VCaP (cell line): ENCODE measurements at regions not wholly inside any gene's neighbourhood (a gene's known extent, or its start where the extent isn't known, plus 50 kb on each side); places are given as distances from the start of the nearest gene placed in this dataset.
A peak's percentile ranks its signal among the peaks of the same experiment; 100 is the strongest.

Source experiments
- H3K27ac ChIP-seq: fragments of 450-650 bp; 2 replicates; pipeline ENCODE4 v1.5.1; 2017
- TF ChIP-seq, protein P1 (sequence below): fragments of 450-650 bp; conservative IDR thresholded peaks from 2 replicates; pipeline ENCODE4 v1.5.1; 2017; ENCODE audit warnings: mild to moderate bottlenecking, moderate library complexity

DNA sequence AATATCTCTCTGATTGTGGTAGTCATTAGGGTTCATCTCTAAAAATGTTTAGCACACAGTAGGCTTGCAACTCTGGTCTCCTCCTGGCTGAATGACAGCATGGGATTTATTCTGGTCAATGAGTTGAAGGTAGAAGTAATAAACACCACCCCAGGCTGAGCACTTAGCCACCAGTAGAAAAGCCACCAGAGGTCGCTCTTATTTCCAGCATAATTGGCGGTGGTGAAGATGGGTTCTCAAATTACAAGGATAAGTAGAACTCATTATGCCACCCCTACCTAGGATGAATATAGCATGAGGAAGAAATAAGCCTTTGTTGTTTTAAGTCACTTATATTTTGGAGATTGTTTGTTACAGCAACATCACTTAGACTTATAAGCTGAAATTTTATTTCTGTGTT lies 302.7 kb downstream of the GPM6A start:
- TF ChIP-seq, protein P1, sequence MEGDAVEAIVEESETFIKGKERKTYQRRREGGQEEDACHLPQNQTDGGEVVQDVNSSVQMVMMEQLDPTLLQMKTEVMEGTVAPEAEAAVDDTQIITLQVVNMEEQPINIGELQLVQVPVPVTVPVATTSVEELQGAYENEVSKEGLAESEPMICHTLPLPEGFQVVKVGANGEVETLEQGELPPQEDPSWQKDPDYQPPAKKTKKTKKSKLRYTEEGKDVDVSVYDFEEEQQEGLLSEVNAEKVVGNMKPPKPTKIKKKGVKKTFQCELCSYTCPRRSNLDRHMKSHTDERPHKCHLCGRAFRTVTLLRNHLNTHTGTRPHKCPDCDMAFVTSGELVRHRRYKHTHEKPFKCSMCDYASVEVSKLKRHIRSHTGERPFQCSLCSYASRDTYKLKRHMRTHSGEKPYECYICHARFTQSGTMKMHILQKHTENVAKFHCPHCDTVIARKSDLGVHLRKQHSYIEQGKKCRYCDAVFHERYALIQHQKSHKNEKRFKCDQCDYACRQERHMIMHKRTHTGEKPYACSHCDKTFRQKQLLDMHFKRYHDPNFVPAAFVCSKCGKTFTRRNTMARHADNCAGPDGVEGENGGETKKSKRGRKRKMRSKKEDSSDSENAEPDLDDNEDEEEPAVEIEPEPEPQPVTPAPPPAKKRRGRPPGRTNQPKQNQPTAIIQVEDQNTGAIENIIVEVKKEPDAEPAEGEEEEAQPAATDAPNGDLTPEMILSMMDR, result peak; percentile 18; the same call in 1 of the 2 replicates

DNA sequence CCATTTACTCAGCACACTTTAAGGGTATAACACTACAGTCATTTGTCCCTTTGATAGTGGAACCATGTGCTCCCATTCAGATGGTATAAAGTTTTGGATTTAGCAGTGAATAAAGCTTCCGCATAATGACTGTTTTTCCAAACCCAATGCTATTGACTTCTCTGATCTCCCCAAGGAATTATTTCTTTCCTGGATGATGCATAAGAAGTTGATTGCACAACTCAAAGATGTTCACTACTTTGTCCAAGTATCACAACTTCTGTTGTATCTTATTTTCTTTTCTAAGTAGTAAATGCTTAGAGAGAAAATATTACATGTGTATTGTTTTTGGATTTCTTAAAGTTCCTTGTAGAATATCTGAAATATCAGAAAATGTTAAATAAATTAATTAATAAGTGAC lies 300.2 kb downstream of the GPM6A start:
- H3K27ac ChIP-seq, result no peak overlapping the region
- TF ChIP-seq, protein P1, result no peak

More for the DNA sequence above, 302.7 kb downstream of the GPM6A start:
- no peak overlapping the region for H3K27ac ChIP-seq

DNA sequence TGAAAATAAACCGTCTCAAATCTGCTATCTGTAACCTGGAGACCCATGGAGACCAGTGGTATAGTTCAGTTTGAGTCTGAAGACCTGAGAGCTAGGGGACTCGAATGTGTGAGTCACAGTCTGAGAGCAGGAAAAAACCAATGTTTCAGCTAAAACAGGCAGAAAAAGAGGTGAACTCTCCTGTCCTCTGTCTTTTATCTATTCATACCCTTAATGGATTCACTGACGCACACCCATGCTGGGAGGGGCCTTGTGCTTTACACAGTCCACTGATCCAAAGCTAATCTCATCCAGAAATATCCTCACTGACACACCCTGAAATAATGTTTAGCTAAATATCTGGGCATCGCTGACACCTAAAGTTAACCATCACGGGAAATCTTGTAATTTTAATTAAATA lies 297.9 kb downstream of the GPM6A start:
- peak overlapping the region; percentile 20; the same call in 1 of the 2 replicates for H3K27ac ChIP-seq
- TF ChIP-seq, protein P1, result no peak

DNA sequence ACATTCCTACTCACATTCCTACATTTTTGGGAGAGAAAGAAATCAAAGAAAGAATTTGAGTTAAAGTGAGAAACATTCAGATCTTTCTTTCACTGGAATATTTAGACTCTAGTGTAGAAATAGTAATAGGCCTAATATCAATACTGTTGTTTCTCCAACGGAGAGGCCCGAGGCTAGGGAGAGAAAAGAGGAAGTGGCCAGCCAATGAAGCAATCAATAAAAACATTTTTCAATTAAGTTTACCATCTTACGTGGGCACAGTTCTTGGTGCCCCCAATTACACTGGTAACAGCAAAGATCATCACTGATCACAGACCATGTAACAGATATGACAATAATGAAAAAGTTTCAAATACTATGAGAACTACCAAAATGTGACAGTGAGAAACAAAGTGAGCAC lies 281.4 kb downstream of the GPM6A start:
- H3K27ac ChIP-seq, result no peak overlapping the region
- TF ChIP-seq, protein P1, result no peak

DNA sequence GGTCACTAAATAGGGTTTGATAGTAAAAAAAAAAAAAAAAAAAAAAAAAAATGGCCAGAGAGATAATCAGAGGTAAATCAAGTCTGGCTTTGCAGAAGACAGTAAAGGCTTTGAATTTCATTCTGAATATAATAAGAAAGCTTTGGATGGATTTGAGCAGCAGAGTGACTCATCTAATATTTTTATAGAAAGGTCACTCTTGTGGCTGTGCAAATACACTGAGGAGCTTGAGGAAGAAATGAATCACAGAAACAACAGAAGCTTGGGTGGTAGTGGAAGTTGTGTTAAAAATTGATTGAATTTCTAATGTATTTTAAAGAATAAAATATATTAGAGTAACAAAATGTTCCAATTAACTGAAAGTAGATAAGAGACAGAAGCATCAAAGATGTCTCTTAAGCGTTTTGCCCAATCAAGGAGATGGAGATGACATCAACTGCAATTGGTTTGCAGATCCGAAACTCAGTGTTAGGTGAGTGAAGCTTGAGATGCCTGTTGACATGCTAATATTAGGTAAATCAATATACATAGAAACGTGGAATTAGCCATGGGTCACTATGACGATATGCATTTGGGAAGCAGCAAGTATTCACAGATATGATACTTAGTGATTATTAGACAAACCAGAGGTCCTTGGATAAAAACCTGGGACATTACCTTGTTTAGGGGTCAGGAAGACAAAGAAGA lies 280.5 kb downstream of the GPM6A start:
- no peak overlapping the region for H3K27ac ChIP-seq
- TF ChIP-seq, protein P1, result no peak

DNA sequence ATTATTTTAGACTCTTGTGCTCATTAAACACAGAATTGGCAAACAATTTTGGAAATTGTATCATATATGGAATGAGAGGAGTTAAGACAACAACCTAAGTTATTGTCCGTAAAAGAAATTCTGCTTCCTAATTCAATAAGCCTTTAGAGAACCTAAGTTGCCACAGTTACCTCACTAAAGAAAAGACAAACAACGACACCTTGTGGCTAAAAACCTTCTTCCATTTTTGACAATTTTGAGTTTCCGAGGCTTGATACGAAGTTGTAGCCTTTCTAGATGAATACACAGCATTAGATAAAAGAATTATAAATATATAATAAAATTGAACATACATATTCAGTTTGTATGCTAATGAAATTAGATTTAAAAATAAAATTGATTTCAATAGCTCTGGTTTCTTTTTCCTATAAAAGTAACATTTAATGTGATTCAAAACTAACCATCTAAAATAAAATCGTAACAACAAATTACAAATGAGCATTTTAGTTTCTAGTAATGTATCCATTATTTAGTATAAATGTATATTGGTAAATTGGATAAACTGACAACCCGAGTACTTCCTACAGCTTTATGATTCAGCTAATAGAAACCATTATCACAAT lies 275.1 kb downstream of the GPM6A start:
- TF ChIP-seq, protein P1, result peak; percentile 76

DNA sequence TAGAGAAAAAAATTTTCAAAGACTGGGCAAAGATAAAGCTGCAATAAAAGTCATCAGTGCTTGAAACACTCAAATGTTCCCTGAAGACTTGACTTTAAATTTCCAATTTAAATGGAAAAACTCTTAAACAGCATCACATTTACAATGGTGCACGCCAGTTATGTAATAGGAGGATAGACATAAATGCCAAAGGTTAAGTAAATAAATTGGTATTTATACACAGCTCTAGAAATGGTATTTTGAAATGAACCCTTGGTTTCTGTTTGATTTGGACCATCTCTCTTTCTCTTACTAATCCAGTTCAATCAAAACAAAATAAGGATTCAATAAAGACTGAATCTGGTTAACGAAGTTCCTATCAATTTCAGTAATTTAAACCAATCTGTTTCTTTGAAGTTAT lies 272.6 kb downstream of the GPM6A start:
- no peak overlapping the region for H3K27ac ChIP-seq
- TF ChIP-seq, protein P1, result no peak

More for the DNA sequence above, 275.1 kb downstream of the GPM6A start:
- peak overlapping the region; percentile 26; the same call in 1 of the 2 replicates for H3K27ac ChIP-seq
